8988T (cell line): ENCODE measurements at regions not wholly inside any gene's neighbourhood (a gene's known extent, or its start where the extent isn't known, plus 50 kb on each side); places are given as distances from the start of the nearest gene placed in this dataset.
"Not testable (repeated sequence)": the region's sequence is repeated elsewhere in the genome, so short reads cannot be mapped to it uniquely, and the experiment has no call there.

Source experiments
- DNase-seq: peaks from one replicate; pipeline ENCODE4 v3.0.0; 2011

GRCh38 chr2:38243186-38243880 lies 133.7 kb downstream of the ATL2 start:
- no peak for DNase-seq

GRCh38 chr2:38239452-38239851 lies 137.6 kb downstream of the ATL2 start:
- no peak for DNase-seq

GRCh38 chr2:38238705-38239104 lies 138.4 kb downstream of the ATL2 start:
- DNase-seq, result not testable (repeated sequence)

GRCh38 chr2:38237311-38237710 lies 139.8 kb downstream of the ATL2 start:
- DNase-seq, result no peak

- no peak for DNase-seq
These were observed 143.7 kb downstream of the ATL2 start for GRCh38 chr2:38233231-38233983.

- DNase-seq, result no peak
These were observed 144.6 kb downstream of the ATL2 start for GRCh38 chr2:38232454-38232853.

- DNase-seq, result no peak
These were observed 146.3 kb downstream of the ATL2 start for GRCh38 chr2:38230756-38231155.

GRCh38 chr2:38228753-38229152 lies 148.3 kb downstream of the ATL2 start:
- no peak for DNase-seq

GRCh38 chr2:38224821-38225437 lies 149.0 kb upstream of the CYP1B1 start:
- no peak for DNase-seq

GRCh38 chr2:38224181-38224580 lies 148.2 kb upstream of the CYP1B1 start:
- no peak for DNase-seq

- DNase-seq, result no peak
These were observed 147.3 kb upstream of the CYP1B1 start for GRCh38 chr2:38223256-38223655.

- no peak for DNase-seq
These were observed 144.2 kb upstream of the CYP1B1 start for GRCh38 chr2:38220164-38220563.

- DNase-seq, result no peak
These were observed 143.0 kb upstream of the CYP1B1 start for GRCh38 chr2:38218995-38219394.

GRCh38 chr2:38218591-38218991 lies 142.6 kb upstream of the CYP1B1 start:
- DNase-seq, result no peak

GRCh38 chr2:38217401-38218188 lies 141.6 kb upstream of the CYP1B1 start:
- no peak for DNase-seq

GRCh38 chr2:38216886-38217285 lies 140.9 kb upstream of the CYP1B1 start:
- no peak for DNase-seq

GRCh38 chr2:38215993-38216392 lies 140.0 kb upstream of the CYP1B1 start:
- DNase-seq, result no peak

- no peak for DNase-seq
These were observed 139.6 kb upstream of the CYP1B1 start for GRCh38 chr2:38215522-38215921.

GRCh38 chr2:38214209-38214717 lies 138.3 kb upstream of the CYP1B1 start:
- DNase-seq, result no peak

- DNase-seq, result no peak
These were observed 137.7 kb upstream of the CYP1B1 start for GRCh38 chr2:38213619-38214167.

GRCh38 chr2:38212312-38212711 lies 136.4 kb upstream of the CYP1B1 start:
- no peak for DNase-seq

- DNase-seq, result no peak
These were observed 131.2 kb upstream of the CYP1B1 start for GRCh38 chr2:38207168-38207567.

GRCh38 chr2:38203446-38203810 lies 127.5 kb upstream of the CYP1B1 start:
- DNase-seq, result no peak
